DOHH2 (cell line): ENCODE measurements at regions not wholly inside any gene's neighbourhood (a gene's known extent, or its start where the extent isn't known, plus 50 kb on each side); places are given as distances from the start of the nearest gene placed in this dataset.

Experiments used
- H3F3A ChIP-seq: fragments of 200-600 bp; sonication (generic), shearing (Covaris generic); 2 replicates; pipeline ENCODE4 v1.6.0; 2016; ENCODE audit warnings: antibody characterized with exemption, mild to moderate bottlenecking; ENCODE audit not compliant: control insufficient read depth, insufficient read depth
- H3K27ac ChIP-seq: fragments of 200-600 bp; sonication (generic); 2 replicates; pipeline ENCODE4 v1.5.1; 2014; ENCODE audit warnings: low read depth, mild to moderate bottlenecking, low read length, moderate library complexity
- H3K27me3 ChIP-seq: fragments of 200-600 bp; sonication (generic); 2 replicates; pipeline ENCODE4 v1.6.1; 2014; ENCODE audit warnings: mild to moderate bottlenecking, low read length, mixed read lengths; ENCODE audit not compliant: control insufficient read depth
- H3K36me3 ChIP-seq: fragments of 200-600 bp; sonication (generic); 2 replicates; pipeline ENCODE4 v1.6.1; 2014; ENCODE audit warnings: mild to moderate bottlenecking, low read length, moderate library complexity, mixed read lengths; ENCODE audit not compliant: control insufficient read depth
- H3K4me1 ChIP-seq: fragments of 200-600 bp; sonication (generic); 2 replicates; pipeline ENCODE4 v1.6.1; 2014; ENCODE audit warnings: mild to moderate bottlenecking, low read length, mixed read lengths; ENCODE audit not compliant: control insufficient read depth
- H3K4me2 ChIP-seq: fragments of 200-600 bp; sonication (generic); 2 replicates; pipeline ENCODE4 v1.6.0; 2014; ENCODE audit warnings: mild to moderate bottlenecking, low read length, moderate library complexity
- H3K4me3 ChIP-seq: fragments of 200-600 bp; sonication (generic); 2 replicates; pipeline ENCODE4 v1.5.1; 2014; ENCODE audit warnings: mild to moderate bottlenecking, low read length, mixed read lengths
- H3K79me2 ChIP-seq: fragments of 200-600 bp; sonication (generic); 2 replicates; pipeline ENCODE4 v1.6.1; 2014; ENCODE audit warnings: mild to moderate bottlenecking, low read length, mixed read lengths; ENCODE audit not compliant: control insufficient read depth
- H3K9me2 ChIP-seq: fragments of 200-600 bp; sonication (generic); replicated peaks from 2 replicates; pipeline ENCODE4 v1.6.1; 2014; ENCODE audit warnings: mild to moderate bottlenecking, low read length, mixed read lengths; ENCODE audit not compliant: control insufficient read depth
- H3K9me3 ChIP-seq: fragments of 200-600 bp; sonication (generic); 2 replicates; pipeline ENCODE4 v1.6.1; 2014; ENCODE audit warnings: antibody characterized with exemption, low read length, mixed read lengths; ENCODE audit not compliant: control insufficient read depth, insufficient read depth
- H4K20me1 ChIP-seq: fragments of 200-600 bp; sonication (generic); 2 replicates; pipeline ENCODE4 v1.6.0; 2014; ENCODE audit warnings: low read depth, mild to moderate bottlenecking, antibody characterized with exemption, low read length, moderate library complexity; ENCODE audit not compliant: control insufficient read depth, insufficient read depth
- EZH2phosphoT487 ChIP-seq: fragments of 200-600 bp; sonication (generic); IDR thresholded peaks from 2 replicates; pipeline ENCODE4 v1.6.1; 2017; ENCODE audit warnings: borderline replicate concordance, mild to moderate bottlenecking, antibody characterized with exemption, low read length, moderate library complexity, mixed read lengths
- TF ChIP-seq, protein P1 (sequence below): fragments of 200-600 bp; sonication (generic); IDR thresholded peaks from one replicate; pipeline ENCODE4 v1.5.1; 2014; ENCODE audit warnings: antibody characterized with exemption, mild to moderate bottlenecking, low read depth, low read length; ENCODE audit not compliant: poor library complexity, severe bottlenecking

DNA sequence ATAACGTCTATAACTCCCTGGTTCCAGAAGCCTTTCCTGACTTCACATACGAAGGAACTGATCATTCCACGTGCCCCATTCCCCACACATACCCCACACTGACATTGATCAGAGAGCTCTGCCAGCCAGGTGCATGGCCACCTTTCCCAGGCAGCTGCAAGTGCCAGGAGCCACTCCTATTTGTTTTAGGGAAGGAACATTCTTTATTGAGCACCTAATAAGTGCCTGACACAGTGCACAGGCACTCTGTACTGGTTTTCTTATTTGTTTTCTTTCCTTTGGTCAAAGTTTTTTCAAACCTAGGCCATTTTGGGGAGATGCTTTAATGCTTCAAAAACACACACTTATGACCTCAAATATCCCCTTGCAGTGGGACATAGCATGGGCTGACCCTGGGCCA is 50.0 kb downstream of the PITPNM2 start:
- Histone ChIP-seq H3K9me3 (no peaks in the 10 kb centered on the region), H3F3A (no peaks in the 10 kb centered on the region), H3K4me3 (no peak overlapping the region), H3K79me2 (no peaks in the 10 kb centered on the region), H3K9me2 (no peaks in the 10 kb centered on the region), H3K4me1 (no peaks in the 10 kb centered on the region), H4K20me1 (no peaks in the 10 kb centered on the region), H3K27ac (no peak overlapping the region), H3K27me3 (no peaks in the 10 kb centered on the region), H3K4me2 (no peak overlapping the region), H3K36me3 (no peaks in the 10 kb centered on the region)
- TF ChIP-seq, protein P1, sequence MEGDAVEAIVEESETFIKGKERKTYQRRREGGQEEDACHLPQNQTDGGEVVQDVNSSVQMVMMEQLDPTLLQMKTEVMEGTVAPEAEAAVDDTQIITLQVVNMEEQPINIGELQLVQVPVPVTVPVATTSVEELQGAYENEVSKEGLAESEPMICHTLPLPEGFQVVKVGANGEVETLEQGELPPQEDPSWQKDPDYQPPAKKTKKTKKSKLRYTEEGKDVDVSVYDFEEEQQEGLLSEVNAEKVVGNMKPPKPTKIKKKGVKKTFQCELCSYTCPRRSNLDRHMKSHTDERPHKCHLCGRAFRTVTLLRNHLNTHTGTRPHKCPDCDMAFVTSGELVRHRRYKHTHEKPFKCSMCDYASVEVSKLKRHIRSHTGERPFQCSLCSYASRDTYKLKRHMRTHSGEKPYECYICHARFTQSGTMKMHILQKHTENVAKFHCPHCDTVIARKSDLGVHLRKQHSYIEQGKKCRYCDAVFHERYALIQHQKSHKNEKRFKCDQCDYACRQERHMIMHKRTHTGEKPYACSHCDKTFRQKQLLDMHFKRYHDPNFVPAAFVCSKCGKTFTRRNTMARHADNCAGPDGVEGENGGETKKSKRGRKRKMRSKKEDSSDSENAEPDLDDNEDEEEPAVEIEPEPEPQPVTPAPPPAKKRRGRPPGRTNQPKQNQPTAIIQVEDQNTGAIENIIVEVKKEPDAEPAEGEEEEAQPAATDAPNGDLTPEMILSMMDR: no peak
- no peak for TF ChIP-seq EZH2phosphoT487

DNA sequence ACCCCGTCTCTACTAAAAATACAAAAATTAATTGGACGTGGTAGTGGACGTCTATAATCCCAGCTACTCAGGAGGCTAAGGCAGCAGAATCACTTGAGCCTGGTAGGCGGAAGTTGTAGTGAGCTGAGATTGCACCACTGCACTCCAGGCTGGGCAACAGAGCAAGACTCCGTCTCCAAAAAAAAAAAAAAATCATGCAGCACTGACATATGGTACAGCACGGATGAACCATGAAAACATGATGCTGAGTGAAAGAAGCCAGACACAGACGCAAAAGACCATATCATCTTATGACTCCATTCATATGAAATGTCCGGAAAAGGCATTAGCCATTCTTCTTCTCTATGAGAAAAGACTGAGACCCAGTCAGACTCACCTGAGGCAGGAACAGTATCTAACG is 50.4 kb downstream of the PITPNM2 start:
- Histone ChIP-seq H3K36me3 (no peaks in the 10 kb centered on the region), H3K9me3 (no peaks in the 10 kb centered on the region), H3F3A (no peaks in the 10 kb centered on the region), H3K9me2 (no peaks in the 10 kb centered on the region), H3K4me3 (no peak overlapping the region), H3K27ac (no peak overlapping the region), H3K79me2 (no peaks in the 10 kb centered on the region), H3K4me1 (no peaks in the 10 kb centered on the region), H4K20me1 (no peaks in the 10 kb centered on the region), H3K4me2 (no peak overlapping the region), H3K27me3 (no peaks in the 10 kb centered on the region)
- TF ChIP-seq, protein P1: no peak
- no peak for TF ChIP-seq EZH2phosphoT487

DNA sequence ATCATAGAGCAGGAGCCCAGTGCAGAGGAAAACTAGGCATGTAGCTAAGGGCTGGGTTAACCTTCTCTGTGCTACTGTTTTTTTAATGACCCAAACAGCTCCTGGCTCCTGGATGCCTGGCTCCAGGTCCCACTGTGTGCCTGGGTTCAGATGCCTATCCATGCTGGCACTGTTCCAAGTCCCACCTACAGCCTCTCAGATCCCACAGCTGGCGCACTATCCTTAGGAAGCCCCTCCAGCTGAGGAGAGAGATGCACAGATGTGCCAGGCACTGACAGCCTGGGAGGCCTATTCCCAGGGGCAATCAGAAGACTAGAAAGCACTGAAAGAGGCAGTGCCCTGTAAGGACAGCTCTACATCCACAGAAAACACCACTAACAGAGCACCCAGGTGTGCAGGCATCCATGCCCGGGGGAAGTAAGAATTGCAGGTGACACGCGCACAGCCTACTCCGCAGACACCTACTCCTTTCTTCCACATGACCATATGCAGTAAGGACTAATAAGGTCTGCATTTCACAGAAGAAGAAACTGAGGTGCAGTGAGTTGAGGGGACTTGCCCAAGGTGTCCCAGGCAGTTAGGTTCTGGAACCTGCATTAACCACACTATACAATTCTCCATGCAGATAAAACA is 51.2 kb downstream of the PITPNM2 start:
- no peaks in the 10 kb centered on the region for H3K79me2 ChIP-seq
- no peaks in the 10 kb centered on the region for H3K4me1 ChIP-seq
- H3K27me3 ChIP-seq: no peaks in the 10 kb centered on the region
- no peak for TF ChIP-seq EZH2phosphoT487
- TF ChIP-seq, protein P1: no peak
- H3K9me2 ChIP-seq: no peaks in the 10 kb centered on the region
- no peak overlapping the region for H3K27ac ChIP-seq
- H3K4me3 ChIP-seq: no peak overlapping the region
- no peaks in the 10 kb centered on the region for H3K36me3 ChIP-seq
- H4K20me1 ChIP-seq: no peaks in the 10 kb centered on the region
- H3K4me2 ChIP-seq: no peak overlapping the region
- H3F3A ChIP-seq: no peaks in the 10 kb centered on the region
- no peaks in the 10 kb centered on the region for H3K9me3 ChIP-seq
